ENCODE measurements at regions not wholly inside any gene's neighbourhood (a gene's known extent, or its start where the extent isn't known, plus 50 kb on each side); places are given as distances from the start of the nearest gene placed in this dataset.

- Histone ChIP-seq H3K27ac (no peak overlapping the region), H3K4me3 (no peak overlapping the region), H3K36me3 (no peaks in the 10 kb centered on the region), H3K27me3 (no peaks in the 10 kb centered on the region), H3K9me3 (peaks cover 0 to 4% (median 0%) of the 10 kb centered on the region in 4 donors), H3K4me1 (no peaks in the 10 kb centered on the region)
- TF ChIP-seq POLR2A (IDR thresholded peaks at IDR 0.05), result no peak
- no peak for TF ChIP-seq POLR2AphosphoS5 (IDR thresholded peaks at IDR 0.05)
- no peak for TF ChIP-seq CTCF (IDR thresholded peaks at IDR 0.05)
- TF ChIP-seq EP300 (IDR thresholded peaks at IDR 0.05), result no peak
- WGBS, 5 donors, result 62 to 74% (median 72%) methylated on average over 3 of the region's 3 CpGs
- no peak for DNase-seq
- intact Hi-C loops (cut with DNase I; ENCODE audit: low total_unique reads), result no loop called here
Measured at GRCh38 chrX:128846385-128846784, 676.9 kb downstream of the SMARCA1 start.

- Histone ChIP-seq H3K4me1 (no peaks in the 10 kb centered on the region), H3K27ac (no peak overlapping the region), H3K27me3 (no peaks in the 10 kb centered on the region), H3K36me3 (no peaks in the 10 kb centered on the region), H3K4me3 (no peak overlapping the region), H3K9me3 (no peaks in the 10 kb centered on the region)
- intact Hi-C loops (cut with DNase I; ENCODE audit: low total_unique reads), result no loop called here
- no peak for DNase-seq
- TF ChIP-seq POLR2A (IDR thresholded peaks at IDR 0.05), result no peak
- no peak for TF ChIP-seq POLR2AphosphoS5 (IDR thresholded peaks at IDR 0.05)
- TF ChIP-seq EP300 (IDR thresholded peaks at IDR 0.05), result no peak
- TF ChIP-seq CTCF (IDR thresholded peaks at IDR 0.05), result no peak
- 72 to 90% (median 87%) methylated on average over 5 of the region's 5 CpGs for WGBS, 5 donors
Measured at GRCh38 chrX:128818690-128819089, 704.6 kb downstream of the SMARCA1 start.

GRCh38 chrX:128816919-128817318 is 706.4 kb downstream of the SMARCA1 start:
- Histone ChIP-seq H3K4me1 (no peaks in the 10 kb centered on the region), H3K27me3 (no peaks in the 10 kb centered on the region), H3K9me3 (no peaks in the 10 kb centered on the region), H3K4me3 (no peak overlapping the region), H3K36me3 (no peaks in the 10 kb centered on the region), H3K27ac (no peak overlapping the region)
- no peak for TF ChIP-seq EP300 (IDR thresholded peaks at IDR 0.05)
- peak in 2 of 7 experiments; percentile 22 for TF ChIP-seq CTCF (IDR thresholded peaks at IDR 0.05)
- intact Hi-C loops (cut with DNase I; ENCODE audit: low total_unique reads), result no loop called here
- WGBS, 5 donors, result 8 to 21% (median 15%) methylated on average over 3 of the region's 3 CpGs
- DNase-seq, result no peak

GRCh38 chrX:128807367-128807766 is 715.9 kb downstream of the SMARCA1 start:
- Histone ChIP-seq H3K27ac (no peak overlapping the region), H3K4me3 (no peak overlapping the region), H3K4me1 (no peaks in the 10 kb centered on the region), H3K27me3 (no peaks in the 10 kb centered on the region), H3K9me3 (no peaks in the 10 kb centered on the region), H3K36me3 (no peaks in the 10 kb centered on the region)
- intact Hi-C loops (cut with DNase I; ENCODE audit: low total_unique reads), result no loop called here
- WGBS, 5 donors, result 54 to 90% (median 72%) methylated on average over 3 of the region's 3 CpGs
- no peak for TF ChIP-seq CTCF (IDR thresholded peaks at IDR 0.05)
- peak in 1 of 2 donors; percentile 27 for DNase-seq

GRCh38 chrX:128805236-128805635 is 718.1 kb downstream of the SMARCA1 start:
- TF ChIP-seq POLR2AphosphoS5 (IDR thresholded peaks at IDR 0.05), result no peak
- TF ChIP-seq POLR2A (IDR thresholded peaks at IDR 0.05), result no peak
- no peak for TF ChIP-seq EP300 (IDR thresholded peaks at IDR 0.05)
- no peak overlapping the region for H3K4me3 ChIP-seq
- no peaks in the 10 kb centered on the region for H3K4me1 ChIP-seq
- H3K9me3 ChIP-seq, result no peaks in the 10 kb centered on the region
- intact Hi-C loops (cut with DNase I; ENCODE audit: low total_unique reads), result no loop called here
- H3K27ac ChIP-seq, result no peak overlapping the region
- no peaks in the 10 kb centered on the region for H3K36me3 ChIP-seq
- peak in 1 of 2 donors; percentile 35 for DNase-seq
- H3K27me3 ChIP-seq, result no peaks in the 10 kb centered on the region
- WGBS, 5 donors, result 22 to 58% (median 33%) methylated on average over 2 of the region's 2 CpGs

Data from stomach (tissue), 8 donors.